ENCODE measurements at regions not wholly inside any gene's neighbourhood (a gene's known extent, or its start where the extent isn't known, plus 50 kb on each side); places are given as distances from the start of the nearest gene placed in this dataset.
"Not testable (repeated sequence)": the region's sequence is repeated elsewhere in the genome, so short reads cannot be mapped to it uniquely, and the experiment has no call there.

DNA sequence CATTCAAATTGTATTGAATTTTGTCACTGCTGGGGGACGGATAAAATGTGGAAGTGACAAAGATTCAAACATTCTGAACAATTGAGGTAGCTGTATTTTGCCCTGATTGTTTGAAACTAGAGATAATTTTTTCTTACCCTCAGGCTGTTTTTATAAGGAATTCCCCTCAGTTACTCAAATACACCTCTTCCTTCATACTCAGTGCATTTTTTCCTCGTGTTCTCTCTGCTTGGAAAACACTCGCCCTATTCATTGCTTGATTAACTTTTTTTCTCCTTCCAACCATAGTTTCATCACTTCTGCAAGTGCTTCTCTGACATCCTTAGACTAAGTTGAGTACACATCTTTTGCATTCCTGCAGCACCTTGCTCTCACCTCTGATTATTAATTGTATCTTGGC lies 454.5 kb upstream of the FAM174A start:
- H3K4me3 Mint-ChIP-seq (ENCODE audit: unreplicated experiment); BruUV-seq (replicated peaks); DNase-seq (ENCODE audit: unreplicated experiment); CTCF ChIA-PET; H3K4me1 Mint-ChIP-seq (ENCODE audit: insufficient read depth, unreplicated experiment); intact Hi-C loops (cut with micrococcal nuclease); POLR2A ChIA-PET; H3K9me3 Mint-ChIP-seq (ENCODE audit: unreplicated experiment); H3K27ac Mint-ChIP-seq (ENCODE audit: low read depth, unreplicated experiment); H3K36me3 Mint-ChIP-seq (ENCODE audit: insufficient read depth, unreplicated experiment): not testable (repeated sequence)
- peaks cover 21% of the 10 kb centered on the region for H3K27me3 Mint-ChIP-seq (ENCODE audit: insufficient read depth, unreplicated experiment)

- not testable (repeated sequence) for H3K27ac Mint-ChIP-seq (ENCODE audit: low read depth, unreplicated experiment); BruUV-seq (replicated peaks)
These were observed 456.0 kb upstream of the FAM174A start for GRCh38 chr5:100079163-100079562.

GRCh38 chr5:100066020-100066419 lies 469.2 kb upstream of the FAM174A start:
- DNase-seq (ENCODE audit: unreplicated experiment); H3K4me3 Mint-ChIP-seq (ENCODE audit: unreplicated experiment); H3K36me3 Mint-ChIP-seq (ENCODE audit: insufficient read depth, unreplicated experiment); H3K4me1 Mint-ChIP-seq (ENCODE audit: insufficient read depth, unreplicated experiment); H3K9me3 Mint-ChIP-seq (ENCODE audit: unreplicated experiment); intact Hi-C loops (cut with micrococcal nuclease); H3K27ac Mint-ChIP-seq (ENCODE audit: low read depth, unreplicated experiment); CTCF ChIA-PET; BruUV-seq (replicated peaks); H3K27me3 Mint-ChIP-seq (ENCODE audit: insufficient read depth, unreplicated experiment); POLR2A ChIA-PET: not testable (repeated sequence)

More at GRCh38 chr5:100079163-100079562, 456.0 kb upstream of the FAM174A start:
- DNase-seq (ENCODE audit: unreplicated experiment); H3K4me3 Mint-ChIP-seq (ENCODE audit: unreplicated experiment); H3K36me3 Mint-ChIP-seq (ENCODE audit: insufficient read depth, unreplicated experiment); CTCF ChIA-PET; H3K4me1 Mint-ChIP-seq (ENCODE audit: insufficient read depth, unreplicated experiment); H3K9me3 Mint-ChIP-seq (ENCODE audit: unreplicated experiment); intact Hi-C loops (cut with micrococcal nuclease); POLR2A ChIA-PET: not testable (repeated sequence)
- peaks cover 21% of the 10 kb centered on the region for H3K27me3 Mint-ChIP-seq (ENCODE audit: insufficient read depth, unreplicated experiment)

DNA sequence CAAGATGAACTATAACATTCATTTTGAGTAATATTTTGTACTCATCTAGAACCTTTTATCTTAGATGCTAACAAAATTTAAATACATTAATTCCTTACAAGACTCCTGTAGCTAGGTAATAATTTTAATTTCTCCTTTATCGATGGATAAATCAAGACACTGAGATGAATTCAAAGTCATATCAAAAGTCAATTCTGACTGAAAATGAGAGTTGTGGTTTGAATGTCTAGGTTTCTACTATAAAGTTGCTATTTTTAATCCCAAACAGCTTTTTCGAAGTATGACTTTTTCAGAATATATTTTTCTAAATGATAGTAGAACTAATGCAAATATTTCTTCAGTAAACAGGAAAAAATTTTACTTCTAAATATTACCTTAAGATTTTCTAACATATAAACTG lies 491.7 kb upstream of the FAM174A start:
- no peak for DNase-seq (ENCODE audit: unreplicated experiment)
- no peak for TF ChIP-seq CTCF (IDR thresholded peaks at IDR 0.05; ENCODE audit: unreplicated experiment)
- no peak overlapping the region for H3K27ac Mint-ChIP-seq (ENCODE audit: low read depth, unreplicated experiment)
- H3K4me3 Mint-ChIP-seq (ENCODE audit: unreplicated experiment) = no peak overlapping the region
- no TSS peak for BruUV-seq (replicated peaks)
- peaks cover 16% of the 10 kb centered on the region for H3K27me3 Mint-ChIP-seq (ENCODE audit: insufficient read depth, unreplicated experiment)
- no peaks in the 10 kb centered on the region for H3K36me3 Mint-ChIP-seq (ENCODE audit: insufficient read depth, unreplicated experiment)
- no peaks in the 10 kb centered on the region for H3K9me3 Mint-ChIP-seq (ENCODE audit: unreplicated experiment)
- H3K4me1 Mint-ChIP-seq (ENCODE audit: insufficient read depth, unreplicated experiment) = no peaks in the 10 kb centered on the region
- intact Hi-C loops (cut with micrococcal nuclease) = no loop called here
- CTCF ChIA-PET = interaction anchor here (0.6 to 0.8 kb wide), 2 partner anchors 31 to 1946 kb away, joined by 3 read pairs; no protein-coding TSS in a partner anchor
- POLR2A ChIA-PET = interaction anchor here (0.7 kb wide), 1 partner anchor 10 kb away, joined by 3 read pairs; no protein-coding TSS in a partner anchor

DNA sequence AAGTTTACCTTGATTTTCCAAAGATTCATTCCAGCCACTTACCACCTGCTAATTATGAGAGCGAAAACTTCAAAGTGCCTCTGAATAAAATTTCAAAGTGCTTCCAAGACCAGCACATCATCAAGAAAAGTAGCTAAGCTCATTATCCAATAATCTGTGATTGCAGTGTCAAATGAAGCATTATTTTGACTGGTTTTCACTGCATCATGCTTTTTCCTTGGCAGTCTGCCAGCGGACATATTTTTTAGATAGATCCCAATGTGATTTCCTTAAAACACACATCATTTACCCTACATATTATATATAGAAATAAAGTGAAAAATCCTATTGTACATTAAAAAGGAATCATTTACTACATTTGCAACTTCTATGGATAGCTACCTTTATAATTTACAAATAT lies 508.6 kb upstream of the FAM174A start:
- ChIA-PET POLR2A (no interaction called here), CTCF (no interaction called here)
- Mint-ChIP-seq H3K27me3 (ENCODE audit: insufficient read depth, unreplicated experiment) (peaks cover 75% of the 10 kb centered on the region), H3K27ac (ENCODE audit: low read depth, unreplicated experiment) (no peak overlapping the region), H3K4me1 (ENCODE audit: insufficient read depth, unreplicated experiment) (no peaks in the 10 kb centered on the region), H3K9me3 (ENCODE audit: unreplicated experiment) (no peaks in the 10 kb centered on the region), H3K4me3 (ENCODE audit: unreplicated experiment) (no peak overlapping the region), H3K36me3 (ENCODE audit: insufficient read depth, unreplicated experiment) (no peaks in the 10 kb centered on the region)
- DNase-seq (ENCODE audit: unreplicated experiment) = no peak
- TF ChIP-seq CTCF (IDR thresholded peaks at IDR 0.05; ENCODE audit: unreplicated experiment) = no peak
- intact Hi-C loops (cut with micrococcal nuclease) = no loop called here
- no TSS peak for BruUV-seq (replicated peaks)

DNA sequence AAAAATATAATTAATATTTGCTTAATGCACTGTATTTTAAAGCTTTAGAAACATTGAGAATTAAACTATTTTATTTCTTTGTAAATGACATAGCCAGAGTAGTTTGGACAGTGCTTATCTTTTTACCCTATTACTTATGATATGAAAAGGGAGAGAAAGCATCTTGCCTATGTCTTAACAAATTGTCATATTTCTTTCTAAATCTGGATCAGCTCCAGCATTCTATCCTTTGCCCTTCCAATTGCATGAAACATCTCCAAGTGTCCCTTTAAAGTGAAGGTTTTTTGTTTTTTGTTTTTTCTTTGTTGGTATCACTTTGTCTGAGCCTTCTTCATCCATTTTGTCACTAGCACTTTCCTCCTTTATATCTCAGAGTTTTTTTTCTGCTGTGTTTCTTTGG lies 511.6 kb upstream of the FAM174A start:
- peaks cover 60% of the 10 kb centered on the region for H3K27me3 Mint-ChIP-seq (ENCODE audit: insufficient read depth, unreplicated experiment)
- no TSS peak for BruUV-seq (replicated peaks)
- DNase-seq (ENCODE audit: unreplicated experiment) = no peak
- no peak overlapping the region for H3K27ac Mint-ChIP-seq (ENCODE audit: low read depth, unreplicated experiment)
- intact Hi-C loops (cut with micrococcal nuclease) = no loop called here
- TF ChIP-seq CTCF (IDR thresholded peaks at IDR 0.05; ENCODE audit: unreplicated experiment) = no peak
- POLR2A ChIA-PET = no interaction called here
- no peak overlapping the region for H3K4me3 Mint-ChIP-seq (ENCODE audit: unreplicated experiment)
- CTCF ChIA-PET = no interaction called here
- H3K4me1 Mint-ChIP-seq (ENCODE audit: insufficient read depth, unreplicated experiment) = no peaks in the 10 kb centered on the region
- H3K36me3 Mint-ChIP-seq (ENCODE audit: insufficient read depth, unreplicated experiment) = no peaks in the 10 kb centered on the region
- H3K9me3 Mint-ChIP-seq (ENCODE audit: unreplicated experiment) = no peaks in the 10 kb centered on the region
